Common myeloid progenitor, CD34-positive (primary cell): ENCODE measurements at regions not wholly inside any gene's neighbourhood (a gene's known extent, or its start where the extent isn't known, plus 50 kb on each side); places are given as distances from the start of the nearest gene placed in this dataset.

Experiments used
- CTCF ChIA-PET: fragments of 350-600 bp; sonication (Branson Sonifier 250); formaldehyde crosslinking; loops from one replicate; lab custom pipeline; 2021; ENCODE audit warnings: antibody characterized with exemption; lab: Charles Lee
- POLR2A ChIA-PET: fragments of 350-600 bp; sonication (Branson Sonifier 250); formaldehyde crosslinking; loops from one replicate; lab custom pipeline; 2021; ENCODE audit warnings: antibody characterized with exemption; lab: Charles Lee
- DNase-seq, 3 donors: peaks; one replicate each; pipeline versions ENCODE4 v3.0.0 to v3.0.0-alpha.2; 2013
- H3K27ac ChIP-seq, 2 experiments: 1 replicate in 1 of 2; 2 replicates in 1 of 2; pipeline ENCODE4 v1.7.0; 2013; ENCODE audit warnings: inconsistent platforms in 2 of 2, low read length in 2 of 2, mild to moderate bottlenecking in 2 of 2, low read depth in 1 of 2, moderate library complexity in 1 of 2; ENCODE audit not compliant: severe bottlenecking in 2 of 2, insufficient read depth in 1 of 2, poor library complexity in 1 of 2
- H3K27me3 ChIP-seq, 5 experiments: replicated peaks in 2 of 5; 1 replicate in 3 of 5; 2 replicates in 2 of 5; pipeline versions ENCODE4 v1.6.1 to v1.7.0; 2013; ENCODE audit warnings: low read length in 4 of 5, mild to moderate bottlenecking in 2 of 5, moderate library complexity in 2 of 5, inconsistent platforms in 1 of 5; ENCODE audit not compliant: insufficient read depth in 5 of 5, control insufficient read depth in 4 of 5
- H3K36me3 ChIP-seq, 4 experiments: 1 replicate in 2 of 4; 2 replicates in 2 of 4; pipeline versions ENCODE4 v1.6.1 to v1.7.0; 2013; ENCODE audit warnings: low read length in 3 of 4, control low read depth in 1 of 4, mild to moderate bottlenecking in 1 of 4; ENCODE audit not compliant: control insufficient read depth in 4 of 4, insufficient read depth in 4 of 4
- H3K4me1 ChIP-seq, 4 experiments: 1 replicate in 3 of 4; 2 replicates in 1 of 4; pipeline versions ENCODE4 v1.6.1 to v1.7.1; 2013; ENCODE audit warnings: low read length in 3 of 4, mild to moderate bottlenecking in 3 of 4, control low read depth in 1 of 4, inconsistent platforms in 1 of 4, moderate library complexity in 1 of 4; ENCODE audit not compliant: control insufficient read depth in 4 of 4, insufficient read depth in 4 of 4; ENCODE audit errors: control extremely low read depth in 1 of 4
- H3K4me3 ChIP-seq, 7 experiments: 1 replicate in 4 of 7; 2 replicates in 3 of 7; pipeline versions ENCODE4 v1.5.1 to v1.7.0; 2013; ENCODE audit warnings: mild to moderate bottlenecking in 7 of 7, low read length in 6 of 7, moderate library complexity in 6 of 7, inconsistent platforms in 2 of 7, low read depth in 2 of 7, control low read depth in 1 of 7; ENCODE audit not compliant: insufficient read depth in 4 of 7, control insufficient read depth in 1 of 7; ENCODE audit errors: extremely low read depth in 1 of 7
- H3K9me3 ChIP-seq, 5 experiments: 1 replicate in 4 of 5; 2 replicates in 1 of 5; pipeline versions ENCODE4 v1.6.1 to v1.7.1; 2013; ENCODE audit warnings: low read length in 4 of 5, mild to moderate bottlenecking in 2 of 5, inconsistent platforms in 1 of 5, low read depth in 1 of 5, moderate library complexity in 1 of 5; ENCODE audit not compliant: control insufficient read depth in 4 of 5, insufficient read depth in 2 of 5; ENCODE audit errors: control extremely low read depth in 1 of 5
- WGBS: methylation state at CpG from one replicate; pipeline ENCODE4 v1.1.5; 2013; ENCODE audit not compliant: insufficient coverage; 5-methylcytosine and 5-hydroxymethylcytosine counted together

GRCh38 chr10:6338361-6338760 lies 135.6 kb downstream of the PFKFB3 start:
- no peak for DNase-seq
- Histone ChIP-seq H3K27me3 (no peaks in the 10 kb centered on the region), H3K9me3 (peaks cover 0 to 6% (median 0%) of the 10 kb centered on the region in 5 experiments), H3K4me1 (no peaks in the 10 kb centered on the region), H3K27ac (no peak overlapping the region), H3K36me3 (no peaks in the 10 kb centered on the region), H3K4me3 (no peak overlapping the region)
- WGBS, result 90% methylated on average over 2 of the region's 7 CpGs
- ChIA-PET POLR2A (no interaction called here), CTCF (interaction anchor here (1.1 kb wide), 1 partner anchor 10 kb away, joined by 3 read pairs; no protein-coding TSS in a partner anchor)

GRCh38 chr10:6339891-6340290 lies 137.2 kb downstream of the PFKFB3 start:
- no peak for DNase-seq
- 97% methylated on average over 5 of the region's 5 CpGs for whole genome bisulfite sequencing
- H3K4me1 ChIP-seq, result no peaks in the 10 kb centered on the region
- no peaks in the 10 kb centered on the region for H3K9me3 ChIP-seq
- POLR2A ChIA-PET, result no interaction called here
- CTCF ChIA-PET, result no interaction called here
- H3K27ac ChIP-seq, result no peak overlapping the region
- H3K4me3 ChIP-seq, result no peak overlapping the region
- H3K27me3 ChIP-seq, result no peaks in the 10 kb centered on the region
- no peaks in the 10 kb centered on the region for H3K36me3 ChIP-seq

GRCh38 chr10:6342096-6342685 lies 139.5 kb downstream of the PFKFB3 start:
- no peak for DNase-seq
- Histone ChIP-seq H3K4me3 (no peak overlapping the region), H3K27ac (no peak overlapping the region), H3K27me3 (no peaks in the 10 kb centered on the region), H3K9me3 (no peaks in the 10 kb centered on the region), H3K4me1 (peaks cover 3 to 8% (median 4%) of the 10 kb centered on the region in 4 experiments), H3K36me3 (no peaks in the 10 kb centered on the region)
- WGBS, result 98% methylated on average over 5 of the region's 10 CpGs
- POLR2A ChIA-PET, result no interaction called here
- CTCF ChIA-PET, result no interaction called here

GRCh38 chr10:6343305-6344010 lies 140.7 kb downstream of the PFKFB3 start:
- ChIA-PET POLR2A (no interaction called here), CTCF (no interaction called here)
- WGBS, result 96% methylated on average over 6 of the region's 7 CpGs

GRCh38 chr10:6345404-6345803 lies 142.7 kb downstream of the PFKFB3 start:
- no peaks in the 10 kb centered on the region for H3K9me3 ChIP-seq
- H3K4me1 ChIP-seq, result peaks cover 15 to 33% (median 24%) of the 10 kb centered on the region in 4 experiments
- no peak for DNase-seq
- no peaks in the 10 kb centered on the region for H3K27me3 ChIP-seq
- no peak overlapping the region for H3K27ac ChIP-seq
- ChIA-PET POLR2A (no interaction called here), CTCF (interaction anchor here (1.3 to 1.6 kb wide), 2 partner anchors 36 to 56 kb away, joined by 4 to 8 read pairs; no protein-coding TSS in a partner anchor)
- no peak overlapping the region for H3K4me3 ChIP-seq
- no peaks in the 10 kb centered on the region for H3K36me3 ChIP-seq
- WGBS, result no CpG with 5 or more reads among the region's 1 CpG

More at GRCh38 chr10:6343305-6344010, 140.7 kb downstream of the PFKFB3 start:
- Histone ChIP-seq H3K9me3 (no peaks in the 10 kb centered on the region), H3K36me3 (no peaks in the 10 kb centered on the region), H3K27ac (no peak overlapping the region), H3K4me3 (no peak overlapping the region), H3K4me1 (peaks cover 10 to 19% (median 17%) of the 10 kb centered on the region in 4 experiments), H3K27me3 (no peaks in the 10 kb centered on the region)
- DNase-seq, result no peak

- Histone ChIP-seq H3K9me3 (no peaks in the 10 kb centered on the region), H3K36me3 (no peaks in the 10 kb centered on the region), H3K4me3 (no peak overlapping the region), H3K27me3 (no peaks in the 10 kb centered on the region), H3K4me1 (peaks cover 15 to 33% (median 24%) of the 10 kb centered on the region in 4 experiments), H3K27ac (no peak overlapping the region)
- POLR2A ChIA-PET, result interaction anchor here (0.7 kb wide), 2 partner anchors 151 to 333 kb away, joined by 3 to 6 read pairs; no protein-coding TSS in a partner anchor
- CTCF ChIA-PET, result interaction anchor here (0.6 to 1.6 kb wide), 7 partner anchors 12 to 69 kb away, joined by 3 to 8 read pairs (median 3); no protein-coding TSS in a partner anchor
- WGBS, result 86% methylated on average over 2 of the region's 2 CpGs
- DNase-seq, result no peak
These were observed 143.9 kb downstream of the PFKFB3 start for GRCh38 chr10:6346631-6347030.
